Activated B cell treated with CpG ODN at 0.5 μM for 24 hours (primary cell): ENCODE measurements at regions not wholly inside any gene's neighbourhood (a gene's known extent, or its start where the extent isn't known, plus 50 kb on each side); places are given as distances from the start of the nearest gene placed in this dataset.
"Not testable (repeated sequence)": the region's sequence is repeated elsewhere in the genome, so short reads cannot be mapped to it uniquely, and the experiment has no call there.

Source experiments
- ATAC-seq: fragments of 200-7000 bp; cut with Tn5 transposase; one replicate; pipeline ENCODE4 v1.10.0; 2021; ENCODE audit warnings: low read depth, mild to moderate bottlenecking, moderate library complexity
- CTCF ChIA-PET: fragments of 350-600 bp; sonication (Branson Sonifier 250); formaldehyde crosslinking; loops from one replicate; lab custom pipeline; 2021; ENCODE audit warnings: antibody characterized with exemption; lab: Charles Lee
- POLR2A ChIA-PET: fragments of 350-600 bp; sonication (Branson Sonifier 250); formaldehyde crosslinking; loops from one replicate; lab custom pipeline; 2021; ENCODE audit warnings: antibody characterized with exemption; lab: Charles Lee
- DNase-seq: peaks from one replicate; pipeline ENCODE4 v3.0.0; 2022
- H3K27ac Mint-ChIP-seq: one replicate; pipeline ENCODE4 v1.8.0; 2020; ENCODE audit warnings: mixed read lengths
- H3K27me3 Mint-ChIP-seq: one replicate; pipeline ENCODE4 v1.8.0; 2021; ENCODE audit warnings: mixed read lengths
- H3K36me3 Mint-ChIP-seq: one replicate; pipeline ENCODE4 v1.8.0; 2021; ENCODE audit warnings: low read depth, mixed read lengths
- H3K4me1 Mint-ChIP-seq: one replicate; pipeline ENCODE4 v1.8.0; 2021; ENCODE audit warnings: mixed read lengths
- H3K4me3 Mint-ChIP-seq: one replicate; pipeline ENCODE4 v1.8.0; 2020; ENCODE audit warnings: mild to moderate bottlenecking, mixed read lengths
- H3K9me3 Mint-ChIP-seq: one replicate; pipeline ENCODE4 v1.8.0; 2020; ENCODE audit warnings: mixed read lengths
- intact Hi-C: fragments of 100-400 bp; cut with micrococcal nuclease; formaldehyde crosslinking; loops from one replicate; pipeline ENCODE4 v1.15.1; 2024
- TF ChIP-seq, protein P1 (sequence below): fragments of 200-600 bp; IDR thresholded peaks from one replicate; pipeline ENCODE4 v1.8.0; 2022; ENCODE audit warnings: antibody characterized with exemption, mild to moderate bottlenecking

GRCh38 chr6:18044108-18044783, 56.8 kb upstream of the KIF13A start:
- TF ChIP-seq, protein P1, sequence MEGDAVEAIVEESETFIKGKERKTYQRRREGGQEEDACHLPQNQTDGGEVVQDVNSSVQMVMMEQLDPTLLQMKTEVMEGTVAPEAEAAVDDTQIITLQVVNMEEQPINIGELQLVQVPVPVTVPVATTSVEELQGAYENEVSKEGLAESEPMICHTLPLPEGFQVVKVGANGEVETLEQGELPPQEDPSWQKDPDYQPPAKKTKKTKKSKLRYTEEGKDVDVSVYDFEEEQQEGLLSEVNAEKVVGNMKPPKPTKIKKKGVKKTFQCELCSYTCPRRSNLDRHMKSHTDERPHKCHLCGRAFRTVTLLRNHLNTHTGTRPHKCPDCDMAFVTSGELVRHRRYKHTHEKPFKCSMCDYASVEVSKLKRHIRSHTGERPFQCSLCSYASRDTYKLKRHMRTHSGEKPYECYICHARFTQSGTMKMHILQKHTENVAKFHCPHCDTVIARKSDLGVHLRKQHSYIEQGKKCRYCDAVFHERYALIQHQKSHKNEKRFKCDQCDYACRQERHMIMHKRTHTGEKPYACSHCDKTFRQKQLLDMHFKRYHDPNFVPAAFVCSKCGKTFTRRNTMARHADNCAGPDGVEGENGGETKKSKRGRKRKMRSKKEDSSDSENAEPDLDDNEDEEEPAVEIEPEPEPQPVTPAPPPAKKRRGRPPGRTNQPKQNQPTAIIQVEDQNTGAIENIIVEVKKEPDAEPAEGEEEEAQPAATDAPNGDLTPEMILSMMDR, result no peak
- intact Hi-C loops, result no loop called here
- POLR2A ChIA-PET, result no interaction called here
- Mint-ChIP-seq H3K27me3 (peaks cover 2% of the 10 kb centered on the region), H3K4me3 (no peak overlapping the region), H3K9me3 (no peaks in the 10 kb centered on the region), H3K4me1 (no peaks in the 10 kb centered on the region), H3K27ac (no peak overlapping the region), H3K36me3 (no peaks in the 10 kb centered on the region)
- no peak for ATAC-seq
- CTCF ChIA-PET, result no interaction called here
- DNase-seq, result no peak

DNA sequence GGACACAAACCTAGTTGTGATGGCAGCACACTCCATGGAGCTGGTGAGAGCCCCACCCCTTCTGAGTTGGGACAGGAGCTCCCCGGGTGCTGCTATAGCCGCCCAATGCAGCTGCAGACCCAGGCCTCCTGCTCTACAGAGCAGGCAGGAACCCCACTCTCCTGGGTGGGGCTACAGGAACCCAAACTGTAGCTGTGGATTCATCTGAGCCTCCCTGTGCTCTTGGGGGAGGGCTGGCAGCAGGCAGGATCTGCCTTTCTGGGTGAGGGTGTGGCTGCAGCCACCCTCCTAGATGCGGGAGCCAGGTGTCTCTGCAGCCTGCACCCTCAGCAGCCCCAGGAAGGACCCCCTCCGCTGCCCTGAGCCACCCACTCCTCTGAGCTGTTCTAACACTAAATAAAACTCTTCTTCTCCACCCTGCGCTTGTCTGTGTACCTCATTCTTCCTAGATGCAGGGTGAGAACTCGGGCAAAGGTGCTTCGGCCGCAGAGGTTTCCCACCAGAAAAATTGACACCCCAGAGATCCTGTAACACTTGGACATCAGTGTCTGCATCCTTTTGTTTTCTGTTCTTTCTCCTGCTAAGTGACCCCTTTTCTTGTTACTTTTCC, 55.2 kb upstream of the KIF13A start:
- Mint-ChIP-seq H3K4me3 (no peak overlapping the region), H3K9me3 (no peaks in the 10 kb centered on the region), H3K27ac (no peak overlapping the region), H3K4me1 (no peaks in the 10 kb centered on the region), H3K27me3 (peaks cover 2% of the 10 kb centered on the region), H3K36me3 (no peaks in the 10 kb centered on the region)
- TF ChIP-seq, protein P1, result no peak
- ATAC-seq (no peak), DNase-seq (no peak)
- CTCF ChIA-PET, result no interaction called here
- POLR2A ChIA-PET, result no interaction called here
- intact Hi-C loops, result no loop called here

DNA sequence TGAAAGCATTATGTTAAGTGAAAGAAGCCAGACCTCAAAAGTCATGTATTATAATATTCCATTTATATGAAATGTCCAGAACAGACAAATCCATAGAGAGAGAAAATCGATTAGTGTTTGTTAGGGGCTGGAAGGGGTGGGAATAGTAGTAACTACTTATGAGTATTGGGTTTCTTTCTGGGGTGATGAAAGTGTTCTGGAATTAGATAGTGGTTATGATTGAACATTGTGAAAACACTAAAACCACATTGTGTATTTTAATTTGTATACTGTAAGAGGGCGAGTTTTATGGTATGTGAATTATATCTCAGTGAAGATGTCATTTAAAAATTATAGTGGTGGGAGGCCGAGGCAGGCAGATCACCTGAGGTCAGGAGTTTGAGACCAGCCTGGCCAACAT, 52.0 kb upstream of the KIF13A start:
- H3K9me3 Mint-ChIP-seq, result no peaks in the 10 kb centered on the region
- no peak overlapping the region for H3K4me3 Mint-ChIP-seq
- no peak for ATAC-seq
- H3K36me3 Mint-ChIP-seq, result no peaks in the 10 kb centered on the region
- DNase-seq, result no peak
- no peaks in the 10 kb centered on the region for H3K4me1 Mint-ChIP-seq
- CTCF ChIA-PET, result no interaction called here
- H3K27ac Mint-ChIP-seq, result no peak overlapping the region
- POLR2A ChIA-PET, result no interaction called here
- peaks cover 2% of the 10 kb centered on the region for H3K27me3 Mint-ChIP-seq
- TF ChIP-seq, protein P1, result no peak
- intact Hi-C loops, result no loop called here

GRCh38 chr6:18038235-18038634, 50.8 kb upstream of the KIF13A start:
- intact Hi-C loops, H3K27me3 Mint-ChIP-seq: not testable (repeated sequence)

More at GRCh38 chr6:18038235-18038634, 50.8 kb upstream of the KIF13A start:
- CTCF ChIA-PET, POLR2A ChIA-PET, H3K4me1 Mint-ChIP-seq, H3K36me3 Mint-ChIP-seq, H3K4me3 Mint-ChIP-seq, H3K27ac Mint-ChIP-seq, DNase-seq, ATAC-seq, H3K9me3 Mint-ChIP-seq: not testable (repeated sequence)
